ENCODE measurements at regions not wholly inside any gene's neighbourhood (a gene's known extent, or its start where the extent isn't known, plus 50 kb on each side); places are given as distances from the start of the nearest gene placed in this dataset.

GRCh38 chr18:39051013-39051412 is 1485.4 kb upstream of the CELF4 start:
- TF ChIP-seq CTCF (IDR thresholded peaks at IDR 0.05) = no peak
- no peak for TF ChIP-seq POLR2A (IDR thresholded peaks at IDR 0.05)
